ENCODE measurements at regions not wholly inside any gene's neighbourhood (a gene's known extent, or its start where the extent isn't known, plus 50 kb on each side); places are given as distances from the start of the nearest gene placed in this dataset.

GRCh38 chr6:40326714-40327421 lies 260.3 kb downstream of the LRFN2 start:
- H3K4me3 ChIP-seq: no peak overlapping the region
- DNase-seq (ENCODE audit: low spot score): no peak
- TF ChIP-seq, protein P1, sequence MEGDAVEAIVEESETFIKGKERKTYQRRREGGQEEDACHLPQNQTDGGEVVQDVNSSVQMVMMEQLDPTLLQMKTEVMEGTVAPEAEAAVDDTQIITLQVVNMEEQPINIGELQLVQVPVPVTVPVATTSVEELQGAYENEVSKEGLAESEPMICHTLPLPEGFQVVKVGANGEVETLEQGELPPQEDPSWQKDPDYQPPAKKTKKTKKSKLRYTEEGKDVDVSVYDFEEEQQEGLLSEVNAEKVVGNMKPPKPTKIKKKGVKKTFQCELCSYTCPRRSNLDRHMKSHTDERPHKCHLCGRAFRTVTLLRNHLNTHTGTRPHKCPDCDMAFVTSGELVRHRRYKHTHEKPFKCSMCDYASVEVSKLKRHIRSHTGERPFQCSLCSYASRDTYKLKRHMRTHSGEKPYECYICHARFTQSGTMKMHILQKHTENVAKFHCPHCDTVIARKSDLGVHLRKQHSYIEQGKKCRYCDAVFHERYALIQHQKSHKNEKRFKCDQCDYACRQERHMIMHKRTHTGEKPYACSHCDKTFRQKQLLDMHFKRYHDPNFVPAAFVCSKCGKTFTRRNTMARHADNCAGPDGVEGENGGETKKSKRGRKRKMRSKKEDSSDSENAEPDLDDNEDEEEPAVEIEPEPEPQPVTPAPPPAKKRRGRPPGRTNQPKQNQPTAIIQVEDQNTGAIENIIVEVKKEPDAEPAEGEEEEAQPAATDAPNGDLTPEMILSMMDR (IDR thresholded peaks at IDR 0.05): no peak
- no peaks in the 10 kb centered on the region for H3K27me3 ChIP-seq
- no peaks in the 10 kb centered on the region for H3K9me3 ChIP-seq
- no peaks in the 10 kb centered on the region for H3K36me3 ChIP-seq
- H3K27ac ChIP-seq: no peak overlapping the region
- peaks cover 0 to 11% of the 10 kb centered on the region in 2 donors for H3K4me1 ChIP-seq

DNA sequence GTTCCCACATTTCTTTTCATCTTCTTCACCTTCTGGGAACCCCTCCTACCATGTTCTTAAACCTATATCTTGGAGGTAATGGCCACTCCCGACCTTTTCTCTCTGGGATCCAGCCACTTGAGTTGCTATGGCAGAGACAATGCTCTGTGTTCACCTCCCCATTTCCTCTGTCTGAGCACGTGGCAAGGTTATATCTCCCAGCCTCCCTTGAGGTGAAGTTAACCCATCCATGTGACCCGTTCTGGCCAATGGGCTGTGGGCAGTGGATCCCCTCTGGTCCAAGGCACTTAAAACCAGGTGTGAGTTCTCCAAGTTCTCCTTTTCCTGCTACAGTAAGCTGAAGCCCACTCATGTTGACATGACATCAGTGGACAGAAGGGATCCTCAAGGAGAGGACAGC lies 261.4 kb downstream of the LRFN2 start:
- TF ChIP-seq, protein P1 (IDR thresholded peaks at IDR 0.05): no peak
- Histone ChIP-seq H3K36me3 (no peaks in the 10 kb centered on the region), H3K9me3 (no peaks in the 10 kb centered on the region), H3K27ac (no peak overlapping the region), H3K4me1 (peaks cover 0 to 11% of the 10 kb centered on the region in 2 donors), H3K27me3 (no peaks in the 10 kb centered on the region), H3K4me3 (no peak overlapping the region)
- DNase-seq (ENCODE audit: low spot score): no peak

DNA sequence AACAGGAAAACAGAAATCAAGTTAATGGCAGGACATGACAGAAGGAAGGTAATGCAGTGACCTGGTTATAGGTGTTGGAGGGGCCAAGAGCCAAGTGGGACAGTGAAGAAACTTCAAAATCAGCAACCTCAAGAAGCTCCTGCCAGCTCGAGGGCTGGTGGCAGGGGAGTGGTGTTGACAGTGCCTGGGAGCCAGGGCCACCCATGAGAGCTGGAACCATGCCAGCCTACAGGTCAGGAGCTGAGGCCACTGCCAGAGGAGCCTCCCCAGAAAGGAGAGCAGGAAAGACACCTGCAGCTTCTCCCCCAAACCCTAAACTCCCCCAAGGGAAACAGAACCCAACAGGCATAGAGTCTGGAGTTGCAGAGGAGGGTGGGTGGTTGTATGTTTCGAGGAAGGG lies 262.1 kb downstream of the LRFN2 start:
- H3K27ac ChIP-seq: no peak overlapping the region
- peaks cover 0 to 11% of the 10 kb centered on the region in 2 donors for H3K4me1 ChIP-seq
- no peaks in the 10 kb centered on the region for H3K9me3 ChIP-seq
- no peak overlapping the region for H3K4me3 ChIP-seq
- TF ChIP-seq, protein P1 (IDR thresholded peaks at IDR 0.05): no peak
- H3K27me3 ChIP-seq: no peaks in the 10 kb centered on the region
- DNase-seq (ENCODE audit: low spot score): no peak
- H3K36me3 ChIP-seq: no peaks in the 10 kb centered on the region

DNA sequence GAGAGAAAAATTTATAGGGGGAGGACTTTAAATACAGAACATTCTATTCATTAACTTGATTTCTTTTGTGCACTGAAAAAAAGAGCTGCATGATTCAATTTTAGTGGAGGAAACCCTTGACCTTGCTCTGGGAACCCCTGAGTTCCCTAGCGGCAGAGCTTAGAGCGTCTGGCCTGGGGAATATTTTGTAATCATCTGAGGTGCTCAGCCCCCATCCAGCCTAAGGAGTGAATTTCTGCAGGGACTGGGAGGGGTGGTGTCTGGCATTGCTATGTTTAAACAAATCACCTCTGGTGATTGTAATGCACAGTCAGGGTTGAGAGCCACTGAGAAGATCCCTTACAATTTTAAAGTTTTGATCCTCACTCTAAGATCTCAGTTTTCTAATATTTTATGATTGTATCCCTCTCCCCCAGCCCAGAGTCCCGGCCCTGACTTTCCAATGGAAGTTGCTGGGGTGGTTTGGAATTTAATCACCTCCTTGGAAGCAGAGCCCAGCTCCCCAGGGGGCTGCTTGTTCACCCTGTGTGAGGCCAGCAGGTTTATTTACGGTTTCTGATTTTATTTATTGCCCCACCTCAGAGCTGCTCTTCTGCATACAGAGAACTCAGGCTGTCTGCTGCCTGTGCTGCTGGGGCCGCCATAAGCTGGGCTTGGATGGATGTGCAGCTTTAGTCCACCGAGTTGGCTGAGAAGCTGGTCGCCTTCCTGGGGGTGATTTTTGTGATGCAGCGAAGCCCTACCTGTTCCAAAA lies 263.1 kb downstream of the LRFN2 start:
- Histone ChIP-seq H3K9me3 (peaks cover 0 to 2% of the 10 kb centered on the region in 2 donors), H3K4me1 (peaks cover 0 to 11% of the 10 kb centered on the region in 2 donors), H3K4me3 (no peak overlapping the region), H3K27ac (no peak overlapping the region), H3K27me3 (no peaks in the 10 kb centered on the region), H3K36me3 (no peaks in the 10 kb centered on the region)
- DNase-seq (ENCODE audit: low spot score): no peak
- TF ChIP-seq, protein P1 (IDR thresholded peaks at IDR 0.05): no peak

- H3K4me3 ChIP-seq: no peak overlapping the region
- H3K4me1 ChIP-seq: peaks cover 0 to 11% of the 10 kb centered on the region in 2 donors
- TF ChIP-seq, protein P1 (IDR thresholded peaks at IDR 0.05): no peak
- peaks cover 0 to 8% of the 10 kb centered on the region in 2 donors for H3K9me3 ChIP-seq
- no peak for DNase-seq (ENCODE audit: low spot score)
- H3K36me3 ChIP-seq: no peaks in the 10 kb centered on the region
- H3K27me3 ChIP-seq: no peaks in the 10 kb centered on the region
- H3K27ac ChIP-seq: no peak overlapping the region
These were observed 264.8 kb downstream of the LRFN2 start for GRCh38 chr6:40322336-40322735.

All from right atrium auricular region (tissue), 2 donors.